Peyer's patch (tissue), 4 donors: ENCODE measurements at regions not wholly inside any gene's neighbourhood (a gene's known extent, or its start where the extent isn't known, plus 50 kb on each side); places are given as distances from the start of the nearest gene placed in this dataset.

ENCODE experiments used
- DNase-seq, 3 donors: peaks; one replicate each; pipeline ENCODE4 v3.0.0-alpha.2; 2017 to 2019
- H3K27ac ChIP-seq, 4 donors: fragments of 200-600 bp; sonication (generic); one replicate each; pipeline ENCODE4 v1.5.1; 2016 to 2019
- H3K27me3 ChIP-seq, 2 donors: fragments of 200-600 bp; sonication (generic); one replicate each; pipeline ENCODE4 v1.5.1; 2019
- H3K36me3 ChIP-seq, 3 donors: fragments of 200-600 bp; sonication (generic); one replicate each; pipeline ENCODE4 v1.5.1; 2016 to 2019
- H3K4me1 ChIP-seq, 4 donors: fragments of 200-600 bp; sonication (generic); one replicate each; pipeline ENCODE4 v1.5.1; 2016 to 2019
- H3K4me3 ChIP-seq, 4 donors: fragments of 200-600 bp; sonication (generic); 1 replicate in 3 of 4; 2 replicates in 1 of 4; pipeline ENCODE4 v1.5.1; 2016 to 2019; ENCODE audit warnings: mild to moderate bottlenecking in 1 of 4
- H3K9me3 ChIP-seq, 4 donors: fragments of 200-600 bp; sonication (generic); one replicate each; pipeline ENCODE4 v1.5.1; 2016 to 2019; ENCODE audit warnings: mild to moderate bottlenecking in 1 of 4
- CTCF ChIP-seq, 6 experiments: fragments of 450-650 bp in 4 of 6; fragments of 200-600 bp in 2 of 6; sonication (generic) in 1 of 6; IDR thresholded peaks; one replicate each; pipeline ENCODE4 v1.5.1; 2017 to 2019; ENCODE audit warnings: antibody characterized with exemption in 6 of 6, mild to moderate bottlenecking in 3 of 6, moderate library complexity in 1 of 6
- POLR2A ChIP-seq, 2 donors: fragments of 450-650 bp; IDR thresholded peaks; one replicate each; pipeline ENCODE4 v1.5.1; 2017; ENCODE audit warnings: antibody characterized with exemption in 2 of 2, mild to moderate bottlenecking in 2 of 2, moderate library complexity in 2 of 2

GRCh38 chr1:10939654-10940450, 72.6 kb upstream of the TARDBP start:
- no peaks in the 10 kb centered on the region for H3K27me3 ChIP-seq
- H3K27ac ChIP-seq: no peak overlapping the region
- TF ChIP-seq POLR2A (IDR thresholded peaks at IDR 0.05) (no peak), CTCF (IDR thresholded peaks at IDR 0.05) (no peak)
- DNase-seq: no peak
- H3K9me3 ChIP-seq: no peaks in the 10 kb centered on the region
- H3K4me3 ChIP-seq: peak overlapping the region in 1 of 4 donors; percentile 7
- H3K36me3 ChIP-seq: no peaks in the 10 kb centered on the region
- peaks cover 0 to 28% (median 8%) of the 10 kb centered on the region in 4 donors for H3K4me1 ChIP-seq

GRCh38 chr1:10940451-10940804, 72.0 kb upstream of the TARDBP start:
- H3K9me3 ChIP-seq: no peaks in the 10 kb centered on the region
- H3K27ac ChIP-seq: no peak overlapping the region
- H3K4me1 ChIP-seq: peaks cover 0 to 31% (median 8%) of the 10 kb centered on the region in 4 donors
- DNase-seq: no peak
- TF ChIP-seq CTCF (IDR thresholded peaks at IDR 0.05) (no peak), POLR2A (IDR thresholded peaks at IDR 0.05) (no peak)
- peak overlapping the region in 1 of 4 donors; percentile 7 for H3K4me3 ChIP-seq
- no peaks in the 10 kb centered on the region for H3K36me3 ChIP-seq
- H3K27me3 ChIP-seq: no peaks in the 10 kb centered on the region

- H3K4me1 ChIP-seq: peaks cover 0 to 31% (median 8%) of the 10 kb centered on the region in 4 donors
- TF ChIP-seq POLR2A (IDR thresholded peaks at IDR 0.05) (no peak), CTCF (IDR thresholded peaks at IDR 0.05) (no peak)
- H3K27ac ChIP-seq: no peak overlapping the region
- H3K36me3 ChIP-seq: no peaks in the 10 kb centered on the region
- H3K4me3 ChIP-seq: no peak overlapping the region
- no peak for DNase-seq
- H3K27me3 ChIP-seq: no peaks in the 10 kb centered on the region
- no peaks in the 10 kb centered on the region for H3K9me3 ChIP-seq
These were observed 71.6 kb upstream of the TARDBP start for GRCh38 chr1:10940838-10941237.

GRCh38 chr1:10941891-10942541, 70.4 kb upstream of the TARDBP start:
- Histone ChIP-seq H3K27ac (no peak overlapping the region), H3K4me1 (peaks cover 0 to 31% (median 8%) of the 10 kb centered on the region in 4 donors), H3K4me3 (no peak overlapping the region), H3K27me3 (no peaks in the 10 kb centered on the region), H3K36me3 (no peaks in the 10 kb centered on the region), H3K9me3 (no peaks in the 10 kb centered on the region)
- peak; percentile 29 to 74 (median 74) for DNase-seq
- peak; percentile 75 to 87 (median 80) for TF ChIP-seq CTCF (IDR thresholded peaks at IDR 0.05)
- no peak for TF ChIP-seq POLR2A (IDR thresholded peaks at IDR 0.05)

- no peak overlapping the region for H3K4me3 ChIP-seq
- no peak overlapping the region for H3K27ac ChIP-seq
- DNase-seq: no peak
- no peak for TF ChIP-seq CTCF (IDR thresholded peaks at IDR 0.05)
- no peak for TF ChIP-seq POLR2A (IDR thresholded peaks at IDR 0.05)
- H3K36me3 ChIP-seq: no peaks in the 10 kb centered on the region
- peaks cover 0 to 31% (median 8%) of the 10 kb centered on the region in 4 donors for H3K4me1 ChIP-seq
- H3K27me3 ChIP-seq: no peaks in the 10 kb centered on the region
- no peaks in the 10 kb centered on the region for H3K9me3 ChIP-seq
These were observed 69.9 kb upstream of the TARDBP start for GRCh38 chr1:10942542-10942912.
